Liver (tissue), 8 donors: ENCODE measurements at regions not wholly inside any gene's neighbourhood (a gene's known extent, or its start where the extent isn't known, plus 50 kb on each side); places are given as distances from the start of the nearest gene placed in this dataset.
"Not testable (repeated sequence)": the region's sequence is repeated elsewhere in the genome, so short reads cannot be mapped to it uniquely, and the experiment has no call there.

Experiments used
- DNase-seq: peaks from one replicate; pipeline ENCODE4 v3.0.0-alpha.2; 2017; ENCODE audit warnings: low spot score
- H3K27ac ChIP-seq, 2 donors: one replicate each; pipeline ENCODE4 v1.7.0; 2013; ENCODE audit warnings: inconsistent platforms in 2 of 2, low read length in 2 of 2, control low read depth in 1 of 2, low read depth in 1 of 2, mild to moderate bottlenecking in 1 of 2
- H3K27me3 ChIP-seq, 4 donors: one replicate each; pipeline versions ENCODE4 v1.6.1 to v1.7.0; 2013; ENCODE audit warnings: low read length in 3 of 4, inconsistent platforms in 1 of 4, mild to moderate bottlenecking in 1 of 4, moderate library complexity in 1 of 4; ENCODE audit not compliant: control insufficient read depth in 4 of 4, insufficient read depth in 4 of 4
- H3K36me3 ChIP-seq, 4 donors: one replicate each; pipeline versions ENCODE4 v1.6.1 to v1.7.0; 2013; ENCODE audit warnings: low read length in 3 of 4, mild to moderate bottlenecking in 3 of 4, low read depth in 1 of 4, moderate library complexity in 1 of 4; ENCODE audit not compliant: control insufficient read depth in 4 of 4, insufficient read depth in 3 of 4
- H3K4me1 ChIP-seq, 4 donors: one replicate each; pipeline versions ENCODE4 v1.6.1 to v1.7.0; 2013; ENCODE audit warnings: low read length in 3 of 4, mild to moderate bottlenecking in 3 of 4, moderate library complexity in 1 of 4; ENCODE audit not compliant: control insufficient read depth in 4 of 4, insufficient read depth in 4 of 4
- H3K4me3 ChIP-seq, 3 donors: one replicate each; pipeline versions ENCODE4 v1.6.1 to v1.7.0; 2013; ENCODE audit warnings: low read length in 3 of 3, control low read depth in 1 of 3, low read depth in 1 of 3, mild to moderate bottlenecking in 1 of 3
- H3K9ac ChIP-seq, 2 donors: one replicate each; pipeline ENCODE4 v1.7.0; 2013; ENCODE audit warnings: low read length in 2 of 2, mild to moderate bottlenecking in 2 of 2, moderate library complexity in 2 of 2, control low read depth in 1 of 2, low read depth in 1 of 2
- H3K9me3 ChIP-seq, 4 donors: one replicate each; pipeline versions ENCODE4 v1.6.1 to v1.7.0; 2013; ENCODE audit warnings: low read length in 3 of 4; ENCODE audit not compliant: control insufficient read depth in 4 of 4
- EGR1 ChIP-seq, 2 donors: IDR thresholded peaks; 2 replicates each; pipeline ENCODE4 v1.6.1; 2016 to 2018; ENCODE audit warnings: antibody characterized with exemption in 2 of 2, low read depth in 2 of 2
- FOXA1 ChIP-seq: IDR thresholded peaks from 2 replicates; pipeline ENCODE4 v1.6.1; 2016; ENCODE audit warnings: antibody characterized with exemption
- FOXA2 ChIP-seq: IDR thresholded peaks from 2 replicates; pipeline ENCODE4 v1.6.1; 2016; ENCODE audit warnings: antibody characterized with exemption
- GABPA ChIP-seq, 2 donors: IDR thresholded peaks in 1 of 2; conservative IDR thresholded peaks in 1 of 2; 2 replicates each; pipeline ENCODE4 v1.6.1; 2016; ENCODE audit warnings: antibody characterized with exemption in 2 of 2, mild to moderate bottlenecking in 1 of 2, moderate library complexity in 1 of 2
- HNF4A ChIP-seq, 2 donors: conservative IDR thresholded peaks; 2 replicates each; pipeline ENCODE4 v1.6.1; 2016; ENCODE audit warnings: antibody characterized with exemption in 2 of 2, mild to moderate bottlenecking in 2 of 2
- HNF4G ChIP-seq: IDR thresholded peaks from 2 replicates; pipeline ENCODE4 v1.6.1; 2016; ENCODE audit warnings: antibody characterized with exemption
- JUND ChIP-seq, 2 donors: IDR thresholded peaks; 2 replicates each; pipeline ENCODE4 v1.6.1; 2016; ENCODE audit warnings: antibody characterized with exemption in 2 of 2
- RXRA ChIP-seq, 2 donors: IDR thresholded peaks; 2 replicates each; pipeline ENCODE4 v1.6.1; 2017 to 2018; ENCODE audit warnings: antibody characterized with exemption in 2 of 2, mild to moderate bottlenecking in 1 of 2
- SP1 ChIP-seq: IDR thresholded peaks from 2 replicates; pipeline ENCODE4 v1.6.1; 2018; ENCODE audit warnings: antibody characterized with exemption, mild to moderate bottlenecking
- TAF1 ChIP-seq: conservative IDR thresholded peaks from 2 replicates; pipeline ENCODE4 v1.6.1; 2016; ENCODE audit warnings: antibody characterized with exemption, mild to moderate bottlenecking
- YY1 ChIP-seq: IDR thresholded peaks from 2 replicates; pipeline ENCODE4 v1.6.1; 2016; ENCODE audit warnings: antibody characterized with exemption, mild to moderate bottlenecking
- WGBS: extraction: QIAGEN DNeasy Blood & Tissue Kit; methylation state at CpG from one replicate; pipeline ENCODE4 v1.1.7; 2013; 5-methylcytosine and 5-hydroxymethylcytosine counted together
- TF ChIP-seq, protein P1 (sequence below): IDR thresholded peaks from 2 replicates; pipeline ENCODE4 v1.6.1; 2016; ENCODE audit warnings: antibody characterized with exemption
- TF ChIP-seq, protein P2 (sequence below): IDR thresholded peaks from 2 replicates; pipeline ENCODE4 v1.6.1; 2016; ENCODE audit warnings: antibody characterized with exemption
- TF ChIP-seq, protein P3 (sequence below): IDR thresholded peaks from 2 replicates; pipeline ENCODE4 v1.6.1; 2016; ENCODE audit warnings: antibody characterized with exemption
- TF ChIP-seq, protein P4 (sequence below): fragments of 150-350 bp; IDR thresholded peaks from 2 replicates; pipeline ENCODE4 v1.5.1; 2017; ENCODE audit warnings: improper control_type of control experiment, low read depth, low read length; ENCODE audit not compliant: missing input control
- donor health status: healthy.
- donor health status: healthy.
- donor health status: healthy.
- donor health status: healthy.
- donor health status: healthy.

DNA sequence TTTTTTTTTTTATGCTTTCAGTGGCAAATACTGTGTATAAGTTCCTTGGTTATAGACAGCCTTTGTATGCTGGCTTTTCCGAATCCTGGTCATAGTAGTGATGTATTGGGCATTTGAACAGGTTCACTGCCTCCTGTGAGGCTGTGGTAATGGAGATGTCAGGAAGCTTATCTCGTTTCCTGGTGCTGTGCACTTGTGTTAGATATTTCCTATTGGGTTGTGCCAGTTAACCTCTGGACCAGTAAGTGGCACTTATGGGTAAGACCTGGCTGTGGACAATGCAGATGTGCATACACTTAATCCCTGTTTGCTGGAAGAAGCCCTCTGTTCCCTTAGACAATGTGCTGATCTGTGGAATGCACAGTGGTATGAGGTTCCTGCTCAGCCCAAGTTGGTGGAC lies 135.4 kb upstream of the KITLG start:
- no peak overlapping the region for H3K27ac ChIP-seq
- WGBS = 87% methylated on average over 2 of the region's 2 CpGs
- DNase-seq = no peak

DNA sequence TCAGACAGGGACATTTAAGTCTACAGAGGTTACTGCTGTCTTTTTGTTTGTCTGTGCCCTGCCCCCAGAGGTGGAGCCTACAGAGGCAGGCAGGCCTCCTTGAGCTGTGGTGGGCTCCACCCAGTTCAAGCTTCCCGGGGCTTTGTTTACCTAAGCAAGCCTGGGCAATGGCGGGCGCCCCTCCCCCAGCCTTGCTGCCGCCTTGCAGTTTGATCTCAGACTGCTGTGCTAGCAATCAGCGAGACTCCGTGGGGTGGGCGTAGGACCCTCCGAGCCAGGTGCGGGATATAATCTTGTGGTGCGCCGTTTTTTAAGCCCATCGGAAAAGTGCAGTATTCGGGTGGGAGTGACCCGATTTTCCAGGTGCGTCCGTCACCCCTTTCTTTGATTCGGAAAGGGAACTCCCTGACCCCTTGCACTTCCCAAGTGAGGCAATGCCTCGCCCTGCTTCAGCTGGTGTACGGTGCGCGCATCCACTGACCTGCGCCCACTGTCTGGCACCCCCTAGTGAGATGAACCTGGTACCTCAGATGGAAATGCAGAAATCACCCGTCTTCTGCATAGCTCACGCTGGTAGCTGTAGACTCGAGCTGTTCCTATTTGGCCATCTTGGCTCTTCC lies 134.1 kb upstream of the KITLG start:
- H3K9ac ChIP-seq, H3K27me3 ChIP-seq, DNase-seq, H3K4me1 ChIP-seq, H3K4me3 ChIP-seq, H3K9me3 ChIP-seq, H3K36me3 ChIP-seq, H3K27ac ChIP-seq: not testable (repeated sequence)
- 93% methylated on average over 25 of the region's 25 CpGs for WGBS

More for the DNA sequence above, 135.4 kb upstream of the KITLG start:
- Histone ChIP-seq H3K36me3 (no peaks in the 10 kb centered on the region), H3K4me3 (no peak overlapping the region), H3K9me3 (no peaks in the 10 kb centered on the region), H3K9ac (no peak overlapping the region), H3K4me1 (peaks cover 0 to 4% (median 0%) of the 10 kb centered on the region in 4 donors), H3K27me3 (no peaks in the 10 kb centered on the region)
- TF ChIP-seq HNF4A (conservative IDR thresholded peaks at IDR 0.05) (no peak), SP1 (no peak), TAF1 (no peak), EGR1 (IDR thresholded peaks at IDR 0.05; ENCODE audit: low read depth in 2 of 2) (no peak), FOXA1 (no peak), HNF4G (no peak), FOXA2 (no peak)
- TF ChIP-seq, protein P1, sequence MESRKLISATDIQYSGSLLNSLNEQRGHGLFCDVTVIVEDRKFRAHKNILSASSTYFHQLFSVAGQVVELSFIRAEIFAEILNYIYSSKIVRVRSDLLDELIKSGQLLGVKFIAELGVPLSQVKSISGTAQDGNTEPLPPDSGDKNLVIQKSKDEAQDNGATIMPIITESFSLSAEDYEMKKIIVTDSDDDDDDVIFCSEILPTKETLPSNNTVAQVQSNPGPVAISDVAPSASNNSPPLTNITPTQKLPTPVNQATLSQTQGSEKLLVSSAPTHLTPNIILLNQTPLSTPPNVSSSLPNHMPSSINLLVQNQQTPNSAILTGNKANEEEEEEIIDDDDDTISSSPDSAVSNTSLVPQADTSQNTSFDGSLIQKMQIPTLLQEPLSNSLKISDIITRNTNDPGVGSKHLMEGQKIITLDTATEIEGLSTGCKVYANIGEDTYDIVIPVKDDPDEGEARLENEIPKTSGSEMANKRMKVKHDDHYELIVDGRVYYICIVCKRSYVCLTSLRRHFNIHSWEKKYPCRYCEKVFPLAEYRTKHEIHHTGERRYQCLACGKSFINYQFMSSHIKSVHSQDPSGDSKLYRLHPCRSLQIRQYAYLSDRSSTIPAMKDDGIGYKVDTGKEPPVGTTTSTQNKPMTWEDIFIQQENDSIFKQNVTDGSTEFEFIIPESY = no peak
- TF ChIP-seq, protein P2, sequence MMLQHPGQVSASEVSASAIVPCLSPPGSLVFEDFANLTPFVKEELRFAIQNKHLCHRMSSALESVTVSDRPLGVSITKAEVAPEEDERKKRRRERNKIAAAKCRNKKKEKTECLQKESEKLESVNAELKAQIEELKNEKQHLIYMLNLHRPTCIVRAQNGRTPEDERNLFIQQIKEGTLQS = no peak
- TF ChIP-seq, protein P3, sequence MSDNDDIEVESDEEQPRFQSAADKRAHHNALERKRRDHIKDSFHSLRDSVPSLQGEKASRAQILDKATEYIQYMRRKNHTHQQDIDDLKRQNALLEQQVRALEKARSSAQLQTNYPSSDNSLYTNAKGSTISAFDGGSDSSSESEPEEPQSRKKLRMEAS = no peak
- TF ChIP-seq, protein P4, sequence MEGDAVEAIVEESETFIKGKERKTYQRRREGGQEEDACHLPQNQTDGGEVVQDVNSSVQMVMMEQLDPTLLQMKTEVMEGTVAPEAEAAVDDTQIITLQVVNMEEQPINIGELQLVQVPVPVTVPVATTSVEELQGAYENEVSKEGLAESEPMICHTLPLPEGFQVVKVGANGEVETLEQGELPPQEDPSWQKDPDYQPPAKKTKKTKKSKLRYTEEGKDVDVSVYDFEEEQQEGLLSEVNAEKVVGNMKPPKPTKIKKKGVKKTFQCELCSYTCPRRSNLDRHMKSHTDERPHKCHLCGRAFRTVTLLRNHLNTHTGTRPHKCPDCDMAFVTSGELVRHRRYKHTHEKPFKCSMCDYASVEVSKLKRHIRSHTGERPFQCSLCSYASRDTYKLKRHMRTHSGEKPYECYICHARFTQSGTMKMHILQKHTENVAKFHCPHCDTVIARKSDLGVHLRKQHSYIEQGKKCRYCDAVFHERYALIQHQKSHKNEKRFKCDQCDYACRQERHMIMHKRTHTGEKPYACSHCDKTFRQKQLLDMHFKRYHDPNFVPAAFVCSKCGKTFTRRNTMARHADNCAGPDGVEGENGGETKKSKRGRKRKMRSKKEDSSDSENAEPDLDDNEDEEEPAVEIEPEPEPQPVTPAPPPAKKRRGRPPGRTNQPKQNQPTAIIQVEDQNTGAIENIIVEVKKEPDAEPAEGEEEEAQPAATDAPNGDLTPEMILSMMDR = no peak

DNA sequence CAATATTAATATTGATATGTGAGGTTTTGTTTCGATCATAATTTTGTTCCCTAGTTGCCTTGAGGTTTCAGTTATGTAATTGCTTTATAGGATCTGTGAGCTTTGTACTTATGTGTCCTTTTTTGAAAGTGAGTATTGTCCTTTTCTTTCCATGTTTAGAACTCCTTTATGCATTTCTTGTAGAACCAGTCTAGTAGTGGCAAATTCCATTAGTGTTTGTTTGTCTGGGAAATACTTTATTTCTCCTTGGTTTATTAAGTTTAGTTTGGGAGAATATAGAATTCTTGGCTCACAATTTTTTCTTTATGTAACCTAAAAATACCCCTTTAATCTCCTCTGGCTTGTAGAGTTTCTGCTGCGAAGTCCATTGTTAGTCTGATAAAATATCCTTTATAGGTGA lies 127.5 kb upstream of the KITLG start:
- WGBS = 95% methylated on average over 2 of the region's 2 CpGs
- no peak overlapping the region for H3K9ac ChIP-seq

More for the DNA sequence above, 127.5 kb upstream of the KITLG start:
- no peaks in the 10 kb centered on the region for H3K27me3 ChIP-seq
- DNase-seq = no peak
- H3K27ac ChIP-seq = no peak overlapping the region
- TF ChIP-seq FOXA2 (no peak), TAF1 (no peak), FOXA1 (no peak), YY1 (no peak), GABPA (IDR thresholded peaks at IDR 0.05 in 1 of 2, conservative IDR thresholded peaks at IDR 0.05 in 1 of 2) (no peak), JUND (IDR thresholded peaks at IDR 0.05) (no peak), RXRA (IDR thresholded peaks at IDR 0.05) (no peak)
- TF ChIP-seq, protein P1 = no peak
- TF ChIP-seq, protein P2 = no peak
- TF ChIP-seq, protein P4 = no peak
- H3K36me3 ChIP-seq = no peaks in the 10 kb centered on the region
- no peak overlapping the region for H3K4me3 ChIP-seq
- no peaks in the 10 kb centered on the region for H3K4me1 ChIP-seq
- H3K9me3 ChIP-seq = peaks cover 0 to 5% (median 0%) of the 10 kb centered on the region in 4 donors
